NCI-H1417 (cell line): ENCODE measurements at regions not wholly inside any gene's neighbourhood (a gene's known extent, or its start where the extent isn't known, plus 50 kb on each side); places are given as distances from the start of the nearest gene placed in this dataset.

Source experiments
- DNase-seq, 3 experiments: peaks; one replicate each; lab custom pipeline; 2025; lab: John Stamatoyannopoulos, UW

GRCh38 chr10:129366450-129366849 is 100.6 kb upstream of the MGMT start:
- no peak for DNase-seq

GRCh38 chr10:129369566-129369965 is 97.5 kb upstream of the MGMT start:
- no peak for DNase-seq

- no peak for DNase-seq
Observed at GRCh38 chr10:129371541-129371940, 95.5 kb upstream of the MGMT start.

- no peak for DNase-seq
Observed at GRCh38 chr10:129372172-129372571, 94.9 kb upstream of the MGMT start.

- no peak for DNase-seq
Observed at GRCh38 chr10:129373231-129373630, 93.8 kb upstream of the MGMT start.

GRCh38 chr10:129373718-129374117 is 93.3 kb upstream of the MGMT start:
- DNase-seq, result no peak

- no peak for DNase-seq
Observed at GRCh38 chr10:129375171-129375570, 91.9 kb upstream of the MGMT start.

- DNase-seq, result no peak
Observed at GRCh38 chr10:129375912-129376311, 91.1 kb upstream of the MGMT start.

- no peak for DNase-seq
Observed at GRCh38 chr10:129380279-129380678, 86.8 kb upstream of the MGMT start.

GRCh38 chr10:129381741-129382140 is 85.3 kb upstream of the MGMT start:
- DNase-seq, result no peak

GRCh38 chr10:129382401-129382800 is 84.6 kb upstream of the MGMT start:
- DNase-seq, result no peak

- no peak for DNase-seq
Observed at GRCh38 chr10:129383651-129384050, 83.4 kb upstream of the MGMT start.

GRCh38 chr10:129385600-129385999 is 81.4 kb upstream of the MGMT start:
- no peak for DNase-seq

GRCh38 chr10:129386415-129387257 is 80.4 kb upstream of the MGMT start:
- no peak for DNase-seq

GRCh38 chr10:129387258-129387525 is 79.8 kb upstream of the MGMT start:
- no peak for DNase-seq

GRCh38 chr10:129388435-129388834 is 78.6 kb upstream of the MGMT start:
- no peak for DNase-seq

GRCh38 chr10:129389194-129389593 is 77.8 kb upstream of the MGMT start:
- DNase-seq, result no peak

- DNase-seq, result no peak
Observed at GRCh38 chr10:129390147-129390546, 76.9 kb upstream of the MGMT start.

GRCh38 chr10:129390726-129391125 is 76.3 kb upstream of the MGMT start:
- no peak for DNase-seq

GRCh38 chr10:129391464-129391863 is 75.6 kb upstream of the MGMT start:
- no peak for DNase-seq

- no peak for DNase-seq
Observed at GRCh38 chr10:129392855-129393254, 74.2 kb upstream of the MGMT start.

- no peak for DNase-seq
Observed at GRCh38 chr10:129393812-129394211, 73.2 kb upstream of the MGMT start.

- no peak for DNase-seq
Observed at GRCh38 chr10:129394518-129395328, 72.3 kb upstream of the MGMT start.
